GM19099 (cell line): ENCODE measurements at regions not wholly inside any gene's neighbourhood (a gene's known extent, or its start where the extent isn't known, plus 50 kb on each side); places are given as distances from the start of the nearest gene placed in this dataset.

ENCODE experiments used
- POLR2A ChIP-seq: IDR thresholded peaks from 3 replicates; pipeline ENCODE4 v1.6.1; 2011; ENCODE audit warnings: low read depth; ENCODE audit not compliant: insufficient read length; ENCODE audit errors: extremely low read depth

- no peak for TF ChIP-seq POLR2A
Measured at GRCh38 chr22:25492162-25492561, 72.3 kb upstream of the GRK3 start.

- TF ChIP-seq POLR2A = no peak
Measured at GRCh38 chr22:25492841-25493734, 71.4 kb upstream of the GRK3 start.

- TF ChIP-seq POLR2A = no peak
Measured at GRCh38 chr22:25493794-25494193, 70.7 kb upstream of the GRK3 start.

GRCh38 chr22:25494774-25495173 is 69.7 kb upstream of the GRK3 start:
- TF ChIP-seq POLR2A = no peak

GRCh38 chr22:25495285-25495684 is 69.2 kb upstream of the GRK3 start:
- TF ChIP-seq POLR2A = no peak

- TF ChIP-seq POLR2A = no peak
Measured at GRCh38 chr22:25496396-25497064, 67.9 kb upstream of the GRK3 start.

GRCh38 chr22:25497181-25497641 is 67.3 kb upstream of the GRK3 start:
- no peak for TF ChIP-seq POLR2A

GRCh38 chr22:25497716-25498115 is 66.8 kb upstream of the GRK3 start:
- TF ChIP-seq POLR2A = no peak

- TF ChIP-seq POLR2A = no peak
Measured at GRCh38 chr22:25508161-25508560, 56.3 kb upstream of the GRK3 start.

- TF ChIP-seq POLR2A = no peak
Measured at GRCh38 chr22:25508761-25509321, 55.6 kb upstream of the GRK3 start.

- TF ChIP-seq POLR2A = no peak
Measured at GRCh38 chr22:25509374-25509791, 55.1 kb upstream of the GRK3 start.

- TF ChIP-seq POLR2A = no peak
Measured at GRCh38 chr22:25510876-25511275, 53.6 kb upstream of the GRK3 start.

- TF ChIP-seq POLR2A = no peak
Measured at GRCh38 chr22:25511725-25512124, 52.8 kb upstream of the GRK3 start.

GRCh38 chr22:25514436-25515180 is 49.9 kb upstream of the GRK3 start:
- TF ChIP-seq POLR2A = no peak
